WTC11 (cell line): ENCODE measurements at regions not wholly inside any gene's neighbourhood (a gene's known extent, or its start where the extent isn't known, plus 50 kb on each side); places are given as distances from the start of the nearest gene placed in this dataset.

ENCODE experiments used
- ATAC-seq: fragments of 200-7000 bp; cut with Tn5 transposase; 2 replicates; pipeline ENCODE4 v1.10.0; 2021; ENCODE audit warnings: mild to moderate bottlenecking, moderate library complexity
- CTCF ChIA-PET: fragments of 300-600 bp; sonication (Branson Sonifier 250); formaldehyde crosslinking; loops from one replicate; lab custom pipeline; 2021; ENCODE audit warnings: antibody characterized with exemption; lab: Charles Lee
- POLR2A ChIA-PET: fragments of 350-600 bp; sonication (Branson Sonifier 250); formaldehyde crosslinking; loops from one replicate; lab custom pipeline; 2021; ENCODE audit warnings: antibody characterized with exemption; lab: Charles Lee
- DNase-seq: peaks from one replicate; pipeline ENCODE4 v3.0.0; 2021; ENCODE audit warnings: low spot score
- H3K27ac Mint-ChIP-seq: 2 replicates; pipeline ENCODE4 v1.8.0; 2021; ENCODE audit warnings: mixed read lengths
- H3K27me3 Mint-ChIP-seq: 2 replicates; pipeline ENCODE4 v1.8.0; 2021; ENCODE audit warnings: low read depth, mild to moderate bottlenecking, moderate library complexity, mixed read lengths
- H3K36me3 Mint-ChIP-seq: 2 replicates; pipeline ENCODE4 v1.8.0; 2021; ENCODE audit warnings: mixed read lengths
- H3K4me1 Mint-ChIP-seq: 2 replicates; pipeline ENCODE4 v1.8.0; 2022; ENCODE audit warnings: mixed read lengths
- H3K4me3 Mint-ChIP-seq: 2 replicates; pipeline ENCODE4 v1.8.0; 2021; ENCODE audit warnings: mild to moderate bottlenecking, moderate library complexity, mixed read lengths
- H3K9me3 Mint-ChIP-seq: 2 replicates; pipeline ENCODE4 v1.8.0; 2021; ENCODE audit warnings: mixed read lengths
- CREB1 ChIP-seq: sonication (generic); formaldehyde crosslinking; IDR thresholded peaks from 2 replicates; pipeline ENCODE4 v1.8.0; 2023; ENCODE audit warnings: mild to moderate bottlenecking, missing genetic modification reagents
- FOXK1 ChIP-seq: sonication (generic); formaldehyde crosslinking; IDR thresholded peaks from 2 replicates; pipeline ENCODE4 v1.8.0; 2022; ENCODE audit warnings: mild to moderate bottlenecking, moderate library complexity, missing genetic modification reagents
- GTF2I ChIP-seq: fragments of 250-450 bp; sonication (Bioruptor Pico); conservative IDR thresholded peaks from 2 replicates; pipeline ENCODE4 v1.4.0; 2021; ENCODE audit warnings: mild to moderate bottlenecking
- JAZF1 ChIP-seq: fragments of 250-450 bp; sonication (Bioruptor Pico); IDR thresholded peaks from 2 replicates; pipeline ENCODE4 v1.9.0; 2021; ENCODE audit warnings: moderate library complexity, mild to moderate bottlenecking, inconsistent platforms
- MXD4 ChIP-seq: fragments of 250-450 bp; sonication (Bioruptor Pico); IDR thresholded peaks from 2 replicates; pipeline ENCODE4 v1.8.0; 2021; ENCODE audit warnings: mild to moderate bottlenecking, moderate library complexity, borderline replicate concordance
- NR1H2 ChIP-seq: sonication (generic); formaldehyde crosslinking; IDR thresholded peaks from 2 replicates; pipeline ENCODE4 v1.9.0; 2021; ENCODE audit warnings: mild to moderate bottlenecking, moderate library complexity, missing genetic modification reagents
- TEAD1 ChIP-seq: sonication (generic); formaldehyde crosslinking; IDR thresholded peaks from 2 replicates; pipeline ENCODE4 v1.8.0; 2022; ENCODE audit warnings: mild to moderate bottlenecking, missing genetic modification reagents
- TP53 ChIP-seq: sonication (generic); formaldehyde crosslinking; IDR thresholded peaks from 2 replicates; pipeline ENCODE4 v1.8.1; 2023; ENCODE audit warnings: mild to moderate bottlenecking, missing genetic modification reagents
- ZNF671 ChIP-seq: fragments of 250-450 bp; sonication (Bioruptor Pico); IDR thresholded peaks from 2 replicates; pipeline ENCODE4 v1.8.0; 2021; ENCODE audit warnings: mild to moderate bottlenecking
- TF ChIP-seq, protein P1 (sequence below): fragments of 250-450 bp; sonication (Bioruptor Pico); conservative IDR thresholded peaks from 2 replicates; pipeline ENCODE4 v1.9.0; 2021; ENCODE audit warnings: mild to moderate bottlenecking
- TF ChIP-seq, protein P2 (sequence below): sonication (generic); formaldehyde crosslinking; IDR thresholded peaks from 2 replicates; pipeline ENCODE4 v1.8.0; 2022; ENCODE audit warnings: mild to moderate bottlenecking, missing genetic modification reagents
- TF ChIP-seq, protein P3 (sequence below): fragments of 250-450 bp; sonication (Bioruptor Pico); IDR thresholded peaks from 2 replicates; pipeline ENCODE4 v1.9.0; 2021; ENCODE audit warnings: mild to moderate bottlenecking, borderline replicate concordance
- TF ChIP-seq, protein P4 (sequence below): sonication (generic); formaldehyde crosslinking; IDR thresholded peaks from 2 replicates; pipeline ENCODE4 v1.8.0; 2023; ENCODE audit warnings: mild to moderate bottlenecking, missing genetic modification reagents

DNA sequence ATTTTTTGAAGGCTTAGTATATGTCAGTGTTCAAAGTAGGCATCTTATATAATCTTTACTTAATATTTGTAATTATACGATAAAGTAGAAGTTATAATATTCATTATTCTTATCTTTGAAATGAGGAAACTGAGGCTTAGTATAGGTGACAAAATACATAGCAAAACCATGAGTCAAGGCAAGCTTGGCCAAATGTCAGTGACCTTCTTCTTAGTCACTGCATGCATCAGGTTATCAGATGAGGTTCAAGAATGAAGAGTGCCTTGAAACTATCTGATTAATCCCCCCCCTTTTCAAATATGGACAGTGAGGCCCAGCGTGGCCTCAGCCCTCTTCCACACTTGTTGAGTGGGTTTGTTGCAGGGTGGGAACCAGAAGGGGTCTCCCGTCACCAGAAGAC is 59.3 kb downstream of the PMAIP1 start:
- H3K9me3 Mint-ChIP-seq = no peaks in the 10 kb centered on the region

DNA sequence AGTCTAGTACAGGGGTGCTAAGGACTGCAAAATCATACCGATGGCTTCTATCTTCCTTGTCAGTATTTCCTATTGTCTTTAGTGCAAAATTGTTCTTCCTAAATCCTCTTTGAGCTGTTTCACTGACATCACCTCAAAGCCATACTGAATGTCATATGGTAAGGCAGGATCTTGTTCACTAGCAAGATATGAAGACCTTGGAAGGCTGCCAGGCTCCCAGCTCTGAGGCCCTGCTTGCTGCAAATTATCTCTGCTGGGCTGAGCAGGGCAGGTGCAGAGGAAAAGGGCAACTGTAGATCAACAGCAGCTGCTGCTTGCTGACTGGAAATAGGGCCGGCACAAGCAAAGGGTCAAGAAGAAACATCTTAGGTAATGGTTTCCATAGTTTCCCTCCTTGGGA is 58.2 kb downstream of the PMAIP1 start:
- H3K9me3 Mint-ChIP-seq = no peaks in the 10 kb centered on the region
- no peak for DNase-seq
- ChIA-PET CTCF (interaction anchor here (0.8 kb wide), 1 partner anchor 261 kb away, joined by 3 read pairs; the partner anchor contains the start of gene CCBE1), POLR2A (no interaction called here)
- TF ChIP-seq GTF2I (CRISPR knock-in tag) = no peak
- TF ChIP-seq, protein P1, sequence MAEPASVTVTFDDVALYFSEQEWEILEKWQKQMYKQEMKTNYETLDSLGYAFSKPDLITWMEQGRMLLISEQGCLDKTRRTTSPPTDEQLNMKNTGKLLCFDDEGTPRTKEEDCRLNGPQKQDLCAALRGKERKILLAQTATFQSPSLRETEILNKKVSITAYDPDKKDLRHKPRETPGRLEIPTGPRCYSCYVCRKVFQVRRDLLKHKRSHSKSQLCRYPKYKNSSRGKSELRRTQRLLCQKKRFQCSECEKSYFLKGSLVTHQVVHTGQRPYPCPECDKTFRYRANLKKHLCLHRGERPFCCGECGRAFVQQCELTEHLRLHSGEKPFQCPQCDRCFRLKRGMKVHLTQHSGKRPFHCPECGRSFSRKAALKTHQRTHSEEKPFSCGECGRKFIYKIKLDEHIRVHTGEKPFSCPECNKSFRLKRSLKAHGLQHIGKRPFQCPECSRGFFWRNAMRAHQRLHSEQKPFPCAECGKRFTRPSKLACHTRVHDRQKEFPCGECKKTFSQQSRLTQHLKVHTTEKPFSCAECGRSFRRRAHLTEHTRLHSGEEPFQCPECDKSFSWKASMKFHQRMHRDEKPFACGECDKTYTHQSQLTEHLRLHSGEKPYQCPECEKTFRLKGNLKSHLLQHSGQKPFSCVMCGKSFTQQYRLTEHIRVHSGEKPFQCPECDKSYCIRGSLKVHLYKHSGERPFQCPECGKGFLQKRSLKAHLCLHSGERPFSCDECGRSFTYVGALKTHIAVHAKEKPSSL (CRISPR knock-in tag) = no peak
- no peak for TF ChIP-seq MXD4
- TF ChIP-seq JAZF1 (CRISPR knock-in tag) = no peak
- TF ChIP-seq FOXK1 (CRISPR knock-in tag) = no peak
- TF ChIP-seq NR1H2 (CRISPR knock-in tag) = no peak
- TF ChIP-seq, protein P2, sequence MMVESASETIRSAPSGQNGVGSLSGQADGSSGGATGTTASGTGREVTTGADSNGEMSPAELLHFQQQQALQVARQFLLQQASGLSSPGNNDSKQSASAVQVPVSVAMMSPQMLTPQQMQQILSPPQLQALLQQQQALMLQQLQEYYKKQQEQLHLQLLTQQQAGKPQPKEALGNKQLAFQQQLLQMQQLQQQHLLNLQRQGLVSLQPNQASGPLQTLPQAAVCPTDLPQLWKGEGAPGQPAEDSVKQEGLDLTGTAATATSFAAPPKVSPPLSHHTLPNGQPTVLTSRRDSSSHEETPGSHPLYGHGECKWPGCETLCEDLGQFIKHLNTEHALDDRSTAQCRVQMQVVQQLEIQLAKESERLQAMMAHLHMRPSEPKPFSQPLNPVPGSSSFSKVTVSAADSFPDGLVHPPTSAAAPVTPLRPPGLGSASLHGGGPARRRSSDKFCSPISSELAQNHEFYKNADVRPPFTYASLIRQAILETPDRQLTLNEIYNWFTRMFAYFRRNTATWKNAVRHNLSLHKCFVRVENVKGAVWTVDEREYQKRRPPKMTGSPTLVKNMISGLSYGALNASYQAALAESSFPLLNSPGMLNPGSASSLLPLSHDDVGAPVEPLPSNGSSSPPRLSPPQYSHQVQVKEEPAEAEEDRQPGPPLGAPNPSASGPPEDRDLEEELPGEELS (CRISPR knock-in tag) = no peak
- TF ChIP-seq ZNF671 = no peak
- TF ChIP-seq, protein P3, sequence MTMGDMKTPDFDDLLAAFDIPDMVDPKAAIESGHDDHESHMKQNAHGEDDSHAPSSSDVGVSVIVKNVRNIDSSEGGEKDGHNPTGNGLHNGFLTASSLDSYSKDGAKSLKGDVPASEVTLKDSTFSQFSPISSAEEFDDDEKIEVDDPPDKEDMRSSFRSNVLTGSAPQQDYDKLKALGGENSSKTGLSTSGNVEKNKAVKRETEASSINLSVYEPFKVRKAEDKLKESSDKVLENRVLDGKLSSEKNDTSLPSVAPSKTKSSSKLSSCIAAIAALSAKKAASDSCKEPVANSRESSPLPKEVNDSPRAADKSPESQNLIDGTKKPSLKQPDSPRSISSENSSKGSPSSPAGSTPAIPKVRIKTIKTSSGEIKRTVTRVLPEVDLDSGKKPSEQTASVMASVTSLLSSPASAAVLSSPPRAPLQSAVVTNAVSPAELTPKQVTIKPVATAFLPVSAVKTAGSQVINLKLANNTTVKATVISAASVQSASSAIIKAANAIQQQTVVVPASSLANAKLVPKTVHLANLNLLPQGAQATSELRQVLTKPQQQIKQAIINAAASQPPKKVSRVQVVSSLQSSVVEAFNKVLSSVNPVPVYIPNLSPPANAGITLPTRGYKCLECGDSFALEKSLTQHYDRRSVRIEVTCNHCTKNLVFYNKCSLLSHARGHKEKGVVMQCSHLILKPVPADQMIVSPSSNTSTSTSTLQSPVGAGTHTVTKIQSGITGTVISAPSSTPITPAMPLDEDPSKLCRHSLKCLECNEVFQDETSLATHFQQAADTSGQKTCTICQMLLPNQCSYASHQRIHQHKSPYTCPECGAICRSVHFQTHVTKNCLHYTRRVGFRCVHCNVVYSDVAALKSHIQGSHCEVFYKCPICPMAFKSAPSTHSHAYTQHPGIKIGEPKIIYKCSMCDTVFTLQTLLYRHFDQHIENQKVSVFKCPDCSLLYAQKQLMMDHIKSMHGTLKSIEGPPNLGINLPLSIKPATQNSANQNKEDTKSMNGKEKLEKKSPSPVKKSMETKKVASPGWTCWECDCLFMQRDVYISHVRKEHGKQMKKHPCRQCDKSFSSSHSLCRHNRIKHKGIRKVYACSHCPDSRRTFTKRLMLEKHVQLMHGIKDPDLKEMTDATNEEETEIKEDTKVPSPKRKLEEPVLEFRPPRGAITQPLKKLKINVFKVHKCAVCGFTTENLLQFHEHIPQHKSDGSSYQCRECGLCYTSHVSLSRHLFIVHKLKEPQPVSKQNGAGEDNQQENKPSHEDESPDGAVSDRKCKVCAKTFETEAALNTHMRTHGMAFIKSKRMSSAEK = no peak
- no peak overlapping the region for H3K27ac Mint-ChIP-seq
- peaks cover 11% of the 10 kb centered on the region for H3K4me1 Mint-ChIP-seq
- H3K4me3 Mint-ChIP-seq = no peak overlapping the region
- H3K36me3 Mint-ChIP-seq = no peaks in the 10 kb centered on the region
- ATAC-seq = peak; percentile 32; the same call in 1 of the 2 replicates
- no peaks in the 10 kb centered on the region for H3K27me3 Mint-ChIP-seq

More for the DNA sequence above, 59.3 kb downstream of the PMAIP1 start:
- CTCF ChIA-PET = no interaction called here
- H3K4me3 Mint-ChIP-seq = no peak overlapping the region
- POLR2A ChIA-PET = no interaction called here
- H3K27me3 Mint-ChIP-seq = no peaks in the 10 kb centered on the region
- no peaks in the 10 kb centered on the region for H3K36me3 Mint-ChIP-seq
- peaks cover 11% of the 10 kb centered on the region for H3K4me1 Mint-ChIP-seq
- ATAC-seq = no peak
- TF ChIP-seq TP53 (CRISPR knock-in tag) (no peak), TEAD1 (CRISPR knock-in tag) (no peak), CREB1 (CRISPR knock-in tag) (no peak)
- TF ChIP-seq, protein P3 = no peak
- TF ChIP-seq, protein P4, sequence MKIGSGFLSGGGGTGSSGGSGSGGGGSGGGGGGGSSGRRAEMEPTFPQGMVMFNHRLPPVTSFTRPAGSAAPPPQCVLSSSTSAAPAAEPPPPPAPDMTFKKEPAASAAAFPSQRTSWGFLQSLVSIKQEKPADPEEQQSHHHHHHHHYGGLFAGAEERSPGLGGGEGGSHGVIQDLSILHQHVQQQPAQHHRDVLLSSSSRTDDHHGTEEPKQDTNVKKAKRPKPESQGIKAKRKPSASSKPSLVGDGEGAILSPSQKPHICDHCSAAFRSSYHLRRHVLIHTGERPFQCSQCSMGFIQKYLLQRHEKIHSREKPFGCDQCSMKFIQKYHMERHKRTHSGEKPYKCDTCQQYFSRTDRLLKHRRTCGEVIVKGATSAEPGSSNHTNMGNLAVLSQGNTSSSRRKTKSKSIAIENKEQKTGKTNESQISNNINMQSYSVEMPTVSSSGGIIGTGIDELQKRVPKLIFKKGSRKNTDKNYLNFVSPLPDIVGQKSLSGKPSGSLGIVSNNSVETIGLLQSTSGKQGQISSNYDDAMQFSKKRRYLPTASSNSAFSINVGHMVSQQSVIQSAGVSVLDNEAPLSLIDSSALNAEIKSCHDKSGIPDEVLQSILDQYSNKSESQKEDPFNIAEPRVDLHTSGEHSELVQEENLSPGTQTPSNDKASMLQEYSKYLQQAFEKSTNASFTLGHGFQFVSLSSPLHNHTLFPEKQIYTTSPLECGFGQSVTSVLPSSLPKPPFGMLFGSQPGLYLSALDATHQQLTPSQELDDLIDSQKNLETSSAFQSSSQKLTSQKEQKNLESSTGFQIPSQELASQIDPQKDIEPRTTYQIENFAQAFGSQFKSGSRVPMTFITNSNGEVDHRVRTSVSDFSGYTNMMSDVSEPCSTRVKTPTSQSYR (CRISPR knock-in tag) = no peak
- no peak overlapping the region for H3K27ac Mint-ChIP-seq
- DNase-seq = no peak
